SK-N-SH (cell line): ENCODE measurements at regions not wholly inside any gene's neighbourhood (a gene's known extent, or its start where the extent isn't known, plus 50 kb on each side); places are given as distances from the start of the nearest gene placed in this dataset.

Experiments used
- CTCF ChIA-PET: fragments of 300-600, 350-600 bp; formaldehyde crosslinking; extraction: SDS; loops from one replicate; lab custom pipeline; 2021; lab: Yijun Ruan, JAX
- POLR2A ChIA-PET: fragments of 350-600 bp; sonication (Branson Sonifier 250); formaldehyde crosslinking; extraction: SDS; loops from one replicate; lab custom pipeline; 2020; ENCODE audit warnings: antibody characterized with exemption, inconsistent platforms; lab: Yijun Ruan, JAX
- DNase-seq: peaks from one replicate; pipeline ENCODE4 v3.0.0; 2012
- H2AFZ ChIP-seq: fragments of 200-600 bp; sonication (generic); 2 replicates; pipeline ENCODE4 v1.8.1; 2016; ENCODE audit warnings: antibody characterized with exemption, mild to moderate bottlenecking, low read depth
- H3F3A ChIP-seq: fragments of 200-600 bp; sonication (generic); replicated peaks from 2 replicates; pipeline ENCODE3; 2016; ENCODE audit warnings: antibody characterized with exemption, mild to moderate bottlenecking; ENCODE audit not compliant: insufficient read depth
- H3K27ac ChIP-seq, 2 experiments: fragments of 200-500 bp in 1 of 2; fragments of 200-600 bp in 1 of 2; sonication (Bioruptor generic) in 1 of 2; sonication (generic), shearing (Covaris generic) in 1 of 2; 2 replicates each; pipeline versions ENCODE4 v1.5.1 to v1.6.1; 2014 to 2016; ENCODE audit warnings: low read depth in 2 of 2, inconsistent platforms in 1 of 2, low read length in 1 of 2, mild to moderate bottlenecking in 1 of 2, mixed read lengths in 1 of 2
- H3K27me3 ChIP-seq: fragments of 200-600 bp; sonication (generic), shearing (Covaris generic); 2 replicates; pipeline ENCODE4 v1.6.1; 2016; ENCODE audit warnings: mixed run types; ENCODE audit not compliant: insufficient read depth
- H3K36me3 ChIP-seq, 2 experiments: fragments of 200-500 bp in 1 of 2; fragments of 200-600 bp in 1 of 2; sonication (Bioruptor generic) in 1 of 2; sonication (generic) in 1 of 2; replicated peaks in 1 of 2; 2 replicates each; pipeline versions ENCODE3 to v1.5.1; 2014 to 2016; ENCODE audit warnings: low read length in 1 of 2, mild to moderate bottlenecking in 1 of 2; ENCODE audit not compliant: insufficient read depth in 2 of 2, control insufficient read depth in 1 of 2
- H3K4me1 ChIP-seq, 2 experiments: fragments of 200-500 bp in 1 of 2; fragments of 200-600 bp in 1 of 2; sonication (Bioruptor generic) in 1 of 2; sonication (generic), shearing (Covaris generic) in 1 of 2; 2 replicates each; pipeline versions ENCODE4 v1.5.1 to v1.6.1; 2014 to 2016; ENCODE audit warnings: low read depth in 1 of 2, low read length in 1 of 2, mixed run types in 1 of 2; ENCODE audit not compliant: insufficient read depth in 2 of 2, control insufficient read depth in 1 of 2
- H3K4me2 ChIP-seq: fragments of 200-600 bp; sonication (generic), shearing (Covaris generic); 2 replicates; pipeline ENCODE4 v1.6.1; 2017; ENCODE audit warnings: mixed run types
- H3K4me3 ChIP-seq, 2 experiments: fragments of 200-500 bp in 1 of 2; fragments of 200-600 bp in 1 of 2; sonication (Bioruptor generic) in 1 of 2; sonication (generic), shearing (Covaris generic) in 1 of 2; 2 replicates each; pipeline versions ENCODE4 v1.5.1 to v1.8.1; 2014 to 2016; ENCODE audit warnings: low read depth in 2 of 2, inconsistent platforms in 1 of 2, low read length in 1 of 2, mild to moderate bottlenecking in 1 of 2, mixed read lengths in 1 of 2, moderate library complexity in 1 of 2
- H3K79me2 ChIP-seq: fragments of 200-600 bp; sonication (generic); 2 replicates; pipeline ENCODE4 v1.8.1; 2017; ENCODE audit warnings: mild to moderate bottlenecking; ENCODE audit not compliant: insufficient read depth
- H3K9ac ChIP-seq: fragments of 200-600 bp; sonication (generic); 2 replicates; pipeline ENCODE4 v1.6.1; 2017; ENCODE audit warnings: mixed run types
- H3K9me2 ChIP-seq: fragments of 200-600 bp; sonication (generic); 2 replicates; pipeline ENCODE4 v1.6.1; 2017; ENCODE audit warnings: mixed run types
- H3K9me3 ChIP-seq: fragments of 200-600 bp; sonication (generic); 2 replicates; pipeline ENCODE4 v1.6.1; 2017; ENCODE audit warnings: mixed run types, mild to moderate bottlenecking, moderate library complexity
- H4K20me1 ChIP-seq: fragments of 200-600 bp; sonication (generic); 2 replicates; pipeline ENCODE4 v1.6.1; 2017; ENCODE audit warnings: mild to moderate bottlenecking, mixed run types; ENCODE audit not compliant: insufficient read depth
- EP300 ChIP-seq, 2 experiments: IDR thresholded peaks; 2 replicates each; pipeline versions ENCODE4 v1.4.0 to v1.6.1; 2012; ENCODE audit warnings: borderline replicate concordance in 1 of 2, low read depth in 1 of 2, low read length in 1 of 2
- EZH2phosphoT487 ChIP-seq: fragments of 200-600 bp; sonication (generic); IDR thresholded peaks from 2 replicates; pipeline ENCODE4 v1.6.1; 2017; ENCODE audit warnings: low read depth, mixed run types, mild to moderate bottlenecking, antibody characterized with exemption, moderate library complexity, borderline replicate concordance
- FOXJ3 ChIP-seq: sonication (generic); formaldehyde crosslinking; IDR thresholded peaks from 2 replicates; pipeline ENCODE4 v1.5.1; 2020; ENCODE audit warnings: mild to moderate bottlenecking, missing genetic modification reagents
- MEF2A ChIP-seq: IDR thresholded peaks from 2 replicates; pipeline ENCODE4 v1.4.0; 2012; ENCODE audit warnings: low read depth, borderline replicate concordance
- NFIC ChIP-seq: IDR thresholded peaks from 2 replicates; pipeline ENCODE4 v1.4.0; 2012; ENCODE audit warnings: borderline replicate concordance
- RAD21 ChIP-seq: IDR thresholded peaks from 2 replicates; pipeline ENCODE4 v1.6.1; 2012; ENCODE audit warnings: mild to moderate bottlenecking, low read length
- RCOR1 ChIP-seq: fragments of 150-350 bp; IDR thresholded peaks from 2 replicates; pipeline ENCODE4 v1.6.1; 2017; ENCODE audit warnings: antibody characterized with exemption, low read length
- WGBS: methylation state at CpG from one replicate; pipeline ENCODE4 v1.1.6; 2017; ENCODE audit warnings: low lambda C conversion rate; 5-methylcytosine and 5-hydroxymethylcytosine counted together
- TF ChIP-seq, protein P1 (sequence below): fragments of 150-350 bp; IDR thresholded peaks from 2 replicates; pipeline ENCODE4 v1.6.1; 2016; ENCODE audit warnings: mild to moderate bottlenecking, low read depth, low read length
- TF ChIP-seq, protein P2 (sequence below): fragments of 150-350 bp; IDR thresholded peaks from 2 replicates; pipeline ENCODE4 v1.6.1; 2017; ENCODE audit warnings: antibody characterized with exemption, low read length, low read depth, borderline replicate concordance
- TF ChIP-seq, protein P3 (sequence below): fragments of 200-600 bp; sonication (generic); IDR thresholded peaks from 2 replicates; pipeline ENCODE4 v1.6.1; 2017; ENCODE audit warnings: antibody characterized with exemption, mild to moderate bottlenecking, moderate library complexity
- TF ChIP-seq, protein P4 (sequence below): IDR thresholded peaks from 2 replicates; pipeline ENCODE4 v1.6.1; 2012; ENCODE audit warnings: mild to moderate bottlenecking, low read depth, low read length, moderate library complexity
- TF ChIP-seq, protein P5 (sequence below): IDR thresholded peaks from 2 replicates; pipeline ENCODE4 v1.4.0; 2012; ENCODE audit warnings: low read depth

DNA sequence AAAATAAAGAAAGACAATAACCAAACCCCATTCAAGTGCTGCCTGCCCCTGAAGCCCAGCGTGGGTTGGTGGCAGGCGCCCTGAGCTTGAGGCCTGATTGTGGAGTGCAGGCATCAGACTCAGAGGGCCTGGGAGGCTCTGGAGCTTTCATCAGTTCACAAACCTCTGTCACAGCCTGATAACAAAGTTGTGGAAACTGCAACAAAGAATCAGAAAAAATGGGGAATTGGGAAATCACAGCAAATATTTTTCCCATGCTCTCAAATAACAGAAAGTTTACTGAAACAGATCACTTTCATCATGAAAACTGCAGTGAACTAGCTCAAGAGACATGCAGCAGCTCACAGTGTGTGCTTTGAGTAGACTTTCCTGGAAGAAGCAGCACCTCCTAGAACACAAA is 793.6 kb downstream of the UQCRFS1 start:
- H3K27ac ChIP-seq: no peak overlapping the region
- H3K4me1 ChIP-seq: no peaks in the 10 kb centered on the region
- peaks cover 14% of the 10 kb centered on the region; the same call in 1 of the 2 replicates for H3K27me3 ChIP-seq
- ChIA-PET CTCF (no interaction called here), POLR2A (no interaction called here)
- DNase-seq: no peak
- TF ChIP-seq, protein P1, sequence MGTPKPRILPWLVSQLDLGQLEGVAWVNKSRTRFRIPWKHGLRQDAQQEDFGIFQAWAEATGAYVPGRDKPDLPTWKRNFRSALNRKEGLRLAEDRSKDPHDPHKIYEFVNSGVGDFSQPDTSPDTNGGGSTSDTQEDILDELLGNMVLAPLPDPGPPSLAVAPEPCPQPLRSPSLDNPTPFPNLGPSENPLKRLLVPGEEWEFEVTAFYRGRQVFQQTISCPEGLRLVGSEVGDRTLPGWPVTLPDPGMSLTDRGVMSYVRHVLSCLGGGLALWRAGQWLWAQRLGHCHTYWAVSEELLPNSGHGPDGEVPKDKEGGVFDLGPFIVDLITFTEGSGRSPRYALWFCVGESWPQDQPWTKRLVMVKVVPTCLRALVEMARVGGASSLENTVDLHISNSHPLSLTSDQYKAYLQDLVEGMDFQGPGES: no peak
- TF ChIP-seq MEF2A (no peak), EP300 (IDR thresholded peaks at IDR 0.05; ENCODE audit: borderline replicate concordance in 1 of 2, low read depth in 1 of 2, low read length in 1 of 2) (no peak), RCOR1 (no peak), FOXJ3 (no peak), RAD21 (no peak), EZH2phosphoT487 (no peak), NFIC (no peak)
- TF ChIP-seq, protein P2, sequence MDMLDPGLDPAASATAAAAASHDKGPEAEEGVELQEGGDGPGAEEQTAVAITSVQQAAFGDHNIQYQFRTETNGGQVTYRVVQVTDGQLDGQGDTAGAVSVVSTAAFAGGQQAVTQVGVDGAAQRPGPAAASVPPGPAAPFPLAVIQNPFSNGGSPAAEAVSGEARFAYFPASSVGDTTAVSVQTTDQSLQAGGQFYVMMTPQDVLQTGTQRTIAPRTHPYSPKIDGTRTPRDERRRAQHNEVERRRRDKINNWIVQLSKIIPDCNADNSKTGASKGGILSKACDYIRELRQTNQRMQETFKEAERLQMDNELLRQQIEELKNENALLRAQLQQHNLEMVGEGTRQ: no peak
- TF ChIP-seq, protein P3, sequence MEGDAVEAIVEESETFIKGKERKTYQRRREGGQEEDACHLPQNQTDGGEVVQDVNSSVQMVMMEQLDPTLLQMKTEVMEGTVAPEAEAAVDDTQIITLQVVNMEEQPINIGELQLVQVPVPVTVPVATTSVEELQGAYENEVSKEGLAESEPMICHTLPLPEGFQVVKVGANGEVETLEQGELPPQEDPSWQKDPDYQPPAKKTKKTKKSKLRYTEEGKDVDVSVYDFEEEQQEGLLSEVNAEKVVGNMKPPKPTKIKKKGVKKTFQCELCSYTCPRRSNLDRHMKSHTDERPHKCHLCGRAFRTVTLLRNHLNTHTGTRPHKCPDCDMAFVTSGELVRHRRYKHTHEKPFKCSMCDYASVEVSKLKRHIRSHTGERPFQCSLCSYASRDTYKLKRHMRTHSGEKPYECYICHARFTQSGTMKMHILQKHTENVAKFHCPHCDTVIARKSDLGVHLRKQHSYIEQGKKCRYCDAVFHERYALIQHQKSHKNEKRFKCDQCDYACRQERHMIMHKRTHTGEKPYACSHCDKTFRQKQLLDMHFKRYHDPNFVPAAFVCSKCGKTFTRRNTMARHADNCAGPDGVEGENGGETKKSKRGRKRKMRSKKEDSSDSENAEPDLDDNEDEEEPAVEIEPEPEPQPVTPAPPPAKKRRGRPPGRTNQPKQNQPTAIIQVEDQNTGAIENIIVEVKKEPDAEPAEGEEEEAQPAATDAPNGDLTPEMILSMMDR: no peak
- TF ChIP-seq, protein P4, sequence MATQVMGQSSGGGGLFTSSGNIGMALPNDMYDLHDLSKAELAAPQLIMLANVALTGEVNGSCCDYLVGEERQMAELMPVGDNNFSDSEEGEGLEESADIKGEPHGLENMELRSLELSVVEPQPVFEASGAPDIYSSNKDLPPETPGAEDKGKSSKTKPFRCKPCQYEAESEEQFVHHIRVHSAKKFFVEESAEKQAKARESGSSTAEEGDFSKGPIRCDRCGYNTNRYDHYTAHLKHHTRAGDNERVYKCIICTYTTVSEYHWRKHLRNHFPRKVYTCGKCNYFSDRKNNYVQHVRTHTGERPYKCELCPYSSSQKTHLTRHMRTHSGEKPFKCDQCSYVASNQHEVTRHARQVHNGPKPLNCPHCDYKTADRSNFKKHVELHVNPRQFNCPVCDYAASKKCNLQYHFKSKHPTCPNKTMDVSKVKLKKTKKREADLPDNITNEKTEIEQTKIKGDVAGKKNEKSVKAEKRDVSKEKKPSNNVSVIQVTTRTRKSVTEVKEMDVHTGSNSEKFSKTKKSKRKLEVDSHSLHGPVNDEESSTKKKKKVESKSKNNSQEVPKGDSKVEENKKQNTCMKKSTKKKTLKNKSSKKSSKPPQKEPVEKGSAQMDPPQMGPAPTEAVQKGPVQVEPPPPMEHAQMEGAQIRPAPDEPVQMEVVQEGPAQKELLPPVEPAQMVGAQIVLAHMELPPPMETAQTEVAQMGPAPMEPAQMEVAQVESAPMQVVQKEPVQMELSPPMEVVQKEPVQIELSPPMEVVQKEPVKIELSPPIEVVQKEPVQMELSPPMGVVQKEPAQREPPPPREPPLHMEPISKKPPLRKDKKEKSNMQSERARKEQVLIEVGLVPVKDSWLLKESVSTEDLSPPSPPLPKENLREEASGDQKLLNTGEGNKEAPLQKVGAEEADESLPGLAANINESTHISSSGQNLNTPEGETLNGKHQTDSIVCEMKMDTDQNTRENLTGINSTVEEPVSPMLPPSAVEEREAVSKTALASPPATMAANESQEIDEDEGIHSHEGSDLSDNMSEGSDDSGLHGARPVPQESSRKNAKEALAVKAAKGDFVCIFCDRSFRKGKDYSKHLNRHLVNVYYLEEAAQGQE: no peak
- TF ChIP-seq, protein P5, sequence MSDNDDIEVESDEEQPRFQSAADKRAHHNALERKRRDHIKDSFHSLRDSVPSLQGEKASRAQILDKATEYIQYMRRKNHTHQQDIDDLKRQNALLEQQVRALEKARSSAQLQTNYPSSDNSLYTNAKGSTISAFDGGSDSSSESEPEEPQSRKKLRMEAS: no peak
- H3K9me2 ChIP-seq: no peaks in the 10 kb centered on the region
- no peaks in the 10 kb centered on the region for H3K9me3 ChIP-seq
- no peak overlapping the region for H3K4me3 ChIP-seq
- WGBS: 0% methylated on average over 2 of the region's 2 CpGs
- H4K20me1 ChIP-seq: no peaks in the 10 kb centered on the region
- no peak overlapping the region for H3K4me2 ChIP-seq
- H3F3A ChIP-seq: no peaks in the 10 kb centered on the region
- H2AFZ ChIP-seq: no peak overlapping the region
- H3K9ac ChIP-seq: no peak overlapping the region
- no peaks in the 10 kb centered on the region for H3K36me3 ChIP-seq
- no peaks in the 10 kb centered on the region for H3K79me2 ChIP-seq
